Lower leg skin (tissue), 3 donors: ENCODE measurements at regions not wholly inside any gene's neighbourhood (a gene's known extent, or its start where the extent isn't known, plus 50 kb on each side); places are given as distances from the start of the nearest gene placed in this dataset.

Source experiments
- POLR2A ChIP-seq, 2 donors: fragments of 450-650 bp; IDR thresholded peaks; one replicate each; pipeline ENCODE4 v1.6.1; 2016 to 2017; ENCODE audit warnings: antibody characterized with exemption in 2 of 2, mild to moderate bottlenecking in 1 of 2, moderate library complexity in 1 of 2
- TF ChIP-seq, protein P1 (sequence below), 3 donors: fragments of 450-650 bp; IDR thresholded peaks; one replicate each; pipeline ENCODE4 v1.5.1; 2016; ENCODE audit warnings: antibody characterized with exemption in 3 of 3, mild to moderate bottlenecking in 3 of 3, moderate library complexity in 2 of 3

DNA sequence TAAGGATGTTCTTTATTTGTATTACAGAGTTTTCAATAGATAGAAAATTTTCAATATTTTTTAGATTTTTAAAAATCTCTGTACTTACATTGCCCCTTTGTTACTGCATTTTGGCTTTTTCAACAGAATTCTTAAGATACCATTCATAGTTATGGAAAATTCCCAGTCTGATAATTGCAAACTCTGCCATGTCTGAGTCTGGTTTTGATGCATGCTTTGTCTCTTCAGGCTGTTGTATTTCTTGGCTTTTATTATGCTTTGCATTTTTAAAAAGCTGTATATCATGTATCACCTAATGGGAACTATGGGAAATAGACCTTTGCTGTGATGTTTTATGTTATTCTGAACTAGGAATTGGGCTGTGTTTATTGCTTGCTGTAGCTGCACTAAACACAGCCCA is 898.9 kb upstream of the ADGRB3 start:
- TF ChIP-seq POLR2A (IDR thresholded peaks at IDR 0.05): no peak
- TF ChIP-seq, protein P1, sequence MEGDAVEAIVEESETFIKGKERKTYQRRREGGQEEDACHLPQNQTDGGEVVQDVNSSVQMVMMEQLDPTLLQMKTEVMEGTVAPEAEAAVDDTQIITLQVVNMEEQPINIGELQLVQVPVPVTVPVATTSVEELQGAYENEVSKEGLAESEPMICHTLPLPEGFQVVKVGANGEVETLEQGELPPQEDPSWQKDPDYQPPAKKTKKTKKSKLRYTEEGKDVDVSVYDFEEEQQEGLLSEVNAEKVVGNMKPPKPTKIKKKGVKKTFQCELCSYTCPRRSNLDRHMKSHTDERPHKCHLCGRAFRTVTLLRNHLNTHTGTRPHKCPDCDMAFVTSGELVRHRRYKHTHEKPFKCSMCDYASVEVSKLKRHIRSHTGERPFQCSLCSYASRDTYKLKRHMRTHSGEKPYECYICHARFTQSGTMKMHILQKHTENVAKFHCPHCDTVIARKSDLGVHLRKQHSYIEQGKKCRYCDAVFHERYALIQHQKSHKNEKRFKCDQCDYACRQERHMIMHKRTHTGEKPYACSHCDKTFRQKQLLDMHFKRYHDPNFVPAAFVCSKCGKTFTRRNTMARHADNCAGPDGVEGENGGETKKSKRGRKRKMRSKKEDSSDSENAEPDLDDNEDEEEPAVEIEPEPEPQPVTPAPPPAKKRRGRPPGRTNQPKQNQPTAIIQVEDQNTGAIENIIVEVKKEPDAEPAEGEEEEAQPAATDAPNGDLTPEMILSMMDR (IDR thresholded peaks at IDR 0.05): no peak
